ENCODE measurements at regions not wholly inside any gene's neighbourhood (a gene's known extent, or its start where the extent isn't known, plus 50 kb on each side); places are given as distances from the start of the nearest gene placed in this dataset.

GRCh38 chr5:10138395-10139057 is 111.2 kb downstream of the ATPSCKMT start:
- no peak overlapping the region for H2BK20ac ChIP-seq (ENCODE audit: low read depth, low read length, poor library complexity, severe bottlenecking)
- H3K4me1 ChIP-seq (ENCODE audit: insufficient read depth, low read length), result no peaks in the 10 kb centered on the region
- no peaks in the 10 kb centered on the region for H4K20me1 ChIP-seq (ENCODE audit: control insufficient read depth, insufficient read depth, insufficient read length)
- Mint-ChIP-seq H3K27me3 (ENCODE audit: low read depth) (no peaks in the 10 kb centered on the region), H3K4me1 (peaks cover 3 to 4% of the 10 kb centered on the region in 2 experiments; a peak in 3 of 4 replicates), H3K9me3 (no peaks in the 10 kb centered on the region), H3K27ac (no peak overlapping the region; a peak in 1 of 7 replicates), H3K4me3 (no peak overlapping the region), H3K36me3 (ENCODE audit: insufficient read depth in 1 of 3, low read depth in 3 of 3) (no peaks in the 10 kb centered on the region)
- no peak overlapping the region for H2BK5ac ChIP-seq (ENCODE audit: insufficient read length, low read length)
- no peak overlapping the region for H4K91ac ChIP-seq (ENCODE audit: insufficient read length, low read depth, low read length)
- H3K14ac ChIP-seq (ENCODE audit: insufficient read depth, low read length), result no peak overlapping the region
- no peaks in the 10 kb centered on the region for H3K27me3 ChIP-seq (ENCODE audit: insufficient read depth, low read length)
- H3K4ac ChIP-seq (ENCODE audit: low read depth, low read length), result no peak overlapping the region
- no peak overlapping the region for H2BK15ac ChIP-seq (ENCODE audit: low read depth, low read length)
- H3K23ac ChIP-seq (ENCODE audit: insufficient read length, low read depth, low read length), result no peak overlapping the region
- no peak overlapping the region for H2BK120ac ChIP-seq (ENCODE audit: low read depth, low read length, poor library complexity, severe bottlenecking)
- no peak overlapping the region for H3K4me2 ChIP-seq (ENCODE audit: insufficient read depth, insufficient read length, low read length)
- H2BK12ac ChIP-seq (ENCODE audit: insufficient read length, low read depth, low read length), result no peak overlapping the region
- H2AK5ac ChIP-seq (ENCODE audit: insufficient read length, low read length), result no peak overlapping the region
- no peaks in the 10 kb centered on the region for H3K79me2 ChIP-seq (ENCODE audit: insufficient read depth, low read length)
- no peaks in the 10 kb centered on the region for H3K79me1 ChIP-seq (ENCODE audit: insufficient read depth, low read depth, low read length, poor library complexity, severe bottlenecking)
- no peak for DNase-seq
- H3T11ph ChIP-seq (ENCODE audit: low read length), result no peak overlapping the region
- no peak overlapping the region for H3K9ac ChIP-seq (ENCODE audit: extremely low read depth, insufficient read length, low read length)
- no peak overlapping the region for H4K5ac ChIP-seq (ENCODE audit: insufficient read length, low read depth, low read length)
- TF ChIP-seq CTCF (conservative IDR thresholded peaks at IDR 0.05), result no peak
- no peaks in the 10 kb centered on the region for H3K9me3 ChIP-seq (ENCODE audit: control insufficient read depth, low read depth, low read length)
- H3K18ac ChIP-seq (ENCODE audit: insufficient read length, low read depth, low read length), result no peak overlapping the region
- H3K56ac ChIP-seq (ENCODE audit: insufficient read length, low read depth, low read length), result no peak overlapping the region
- no peak overlapping the region for H4K8ac ChIP-seq (replicated peaks; ENCODE audit: insufficient read length, low read depth, low read length)
- no peak overlapping the region for H3K27ac ChIP-seq (ENCODE audit: insufficient read length, low read depth, low read length)
- WGBS (ENCODE audit: extremely low coverage, insufficient read length, low lambda C conversion rate), result no CpG with 5 or more reads among the region's 18 CpGs
- no peaks in the 10 kb centered on the region for H3K23me2 ChIP-seq (ENCODE audit: insufficient read length, low read depth, low read length, poor library complexity, severe bottlenecking)
- no peak overlapping the region for H2AFZ ChIP-seq (ENCODE audit: low read length)
